ENCODE measurements at regions not wholly inside any gene's neighbourhood (a gene's known extent, or its start where the extent isn't known, plus 50 kb on each side); places are given as distances from the start of the nearest gene placed in this dataset.

DNA sequence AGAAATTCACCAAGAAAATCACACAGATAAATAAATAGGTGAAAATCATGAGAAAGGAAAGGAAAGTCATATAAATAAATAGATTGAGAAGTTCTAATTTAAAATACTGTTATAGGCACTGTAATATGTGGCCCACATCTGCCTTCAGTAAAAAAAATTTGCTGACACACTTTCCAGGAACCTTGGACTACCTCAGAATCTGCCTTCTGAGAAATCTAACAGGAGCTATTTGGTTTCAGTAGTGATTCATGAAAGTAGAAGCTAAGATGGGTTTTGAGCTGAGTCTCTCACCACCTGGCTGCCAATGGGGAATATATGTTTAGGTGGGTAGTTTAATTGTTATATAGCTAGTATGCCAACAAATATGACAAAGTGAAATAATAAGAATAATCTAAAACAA is 810.0 kb downstream of the RAB28 start (continued):
- TF ChIP-seq, protein P1, sequence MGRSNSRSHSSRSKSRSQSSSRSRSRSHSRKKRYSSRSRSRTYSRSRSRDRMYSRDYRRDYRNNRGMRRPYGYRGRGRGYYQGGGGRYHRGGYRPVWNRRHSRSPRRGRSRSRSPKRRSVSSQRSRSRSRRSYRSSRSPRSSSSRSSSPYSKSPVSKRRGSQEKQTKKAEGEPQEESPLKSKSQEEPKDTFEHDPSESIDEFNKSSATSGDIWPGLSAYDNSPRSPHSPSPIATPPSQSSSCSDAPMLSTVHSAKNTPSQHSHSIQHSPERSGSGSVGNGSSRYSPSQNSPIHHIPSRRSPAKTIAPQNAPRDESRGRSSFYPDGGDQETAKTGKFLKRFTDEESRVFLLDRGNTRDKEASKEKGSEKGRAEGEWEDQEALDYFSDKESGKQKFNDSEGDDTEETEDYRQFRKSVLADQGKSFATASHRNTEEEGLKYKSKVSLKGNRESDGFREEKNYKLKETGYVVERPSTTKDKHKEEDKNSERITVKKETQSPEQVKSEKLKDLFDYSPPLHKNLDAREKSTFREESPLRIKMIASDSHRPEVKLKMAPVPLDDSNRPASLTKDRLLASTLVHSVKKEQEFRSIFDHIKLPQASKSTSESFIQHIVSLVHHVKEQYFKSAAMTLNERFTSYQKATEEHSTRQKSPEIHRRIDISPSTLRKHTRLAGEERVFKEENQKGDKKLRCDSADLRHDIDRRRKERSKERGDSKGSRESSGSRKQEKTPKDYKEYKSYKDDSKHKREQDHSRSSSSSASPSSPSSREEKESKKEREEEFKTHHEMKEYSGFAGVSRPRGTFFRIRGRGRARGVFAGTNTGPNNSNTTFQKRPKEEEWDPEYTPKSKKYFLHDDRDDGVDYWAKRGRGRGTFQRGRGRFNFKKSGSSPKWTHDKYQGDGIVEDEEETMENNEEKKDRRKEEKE (IDR thresholded peaks at IDR 0.05) = no peak
- TF ChIP-seq, protein P2, sequence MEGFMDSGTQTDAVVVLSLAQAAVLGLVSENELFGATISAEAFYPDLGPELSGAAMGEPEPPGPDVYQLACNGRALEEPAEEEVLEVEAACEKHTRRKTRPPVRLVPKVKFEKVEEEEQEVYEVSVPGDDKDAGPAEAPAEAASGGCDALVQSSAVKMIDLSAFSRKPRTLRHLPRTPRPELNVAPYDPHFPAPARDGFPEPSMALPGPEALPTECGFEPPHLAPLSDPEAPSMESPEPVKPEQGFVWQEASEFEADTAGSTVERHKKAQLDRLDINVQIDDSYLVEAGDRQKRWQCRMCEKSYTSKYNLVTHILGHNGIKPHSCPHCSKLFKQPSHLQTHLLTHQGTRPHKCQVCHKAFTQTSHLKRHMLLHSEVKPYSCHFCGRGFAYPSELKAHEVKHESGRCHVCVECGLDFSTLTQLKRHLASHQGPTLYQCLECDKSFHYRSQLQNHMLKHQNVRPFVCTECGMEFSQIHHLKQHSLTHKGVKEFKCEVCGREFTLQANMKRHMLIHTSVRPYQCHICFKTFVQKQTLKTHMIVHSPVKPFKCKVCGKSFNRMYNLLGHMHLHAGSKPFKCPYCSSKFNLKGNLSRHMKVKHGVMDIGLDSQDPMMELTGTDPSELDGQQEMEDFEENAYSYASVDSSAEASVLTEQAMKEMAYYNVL (CRISPR knock-in tag; IDR thresholded peaks at IDR 0.05; ENCODE audit: borderline replicate concordance) = no peak
- no peak for TF ChIP-seq PHF5A (CRISPR knock-in tag; IDR thresholded peaks at IDR 0.05; ENCODE audit: low read depth, unreplicated experiment)
- TF ChIP-seq ZNF296 (CRISPR knock-in tag; conservative IDR thresholded peaks at IDR 0.05) = no peak
- TF ChIP-seq, protein P3, sequence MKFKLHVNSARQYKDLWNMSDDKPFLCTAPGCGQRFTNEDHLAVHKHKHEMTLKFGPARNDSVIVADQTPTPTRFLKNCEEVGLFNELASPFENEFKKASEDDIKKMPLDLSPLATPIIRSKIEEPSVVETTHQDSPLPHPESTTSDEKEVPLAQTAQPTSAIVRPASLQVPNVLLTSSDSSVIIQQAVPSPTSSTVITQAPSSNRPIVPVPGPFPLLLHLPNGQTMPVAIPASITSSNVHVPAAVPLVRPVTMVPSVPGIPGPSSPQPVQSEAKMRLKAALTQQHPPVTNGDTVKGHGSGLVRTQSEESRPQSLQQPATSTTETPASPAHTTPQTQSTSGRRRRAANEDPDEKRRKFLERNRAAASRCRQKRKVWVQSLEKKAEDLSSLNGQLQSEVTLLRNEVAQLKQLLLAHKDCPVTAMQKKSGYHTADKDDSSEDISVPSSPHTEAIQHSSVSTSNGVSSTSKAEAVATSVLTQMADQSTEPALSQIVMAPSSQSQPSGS (CRISPR knock-in tag; IDR thresholded peaks at IDR 0.05) = no peak
- TF ChIP-seq MAFG (CRISPR knock-in tag; IDR thresholded peaks at IDR 0.05) = no peak
- TF ChIP-seq, protein P4, sequence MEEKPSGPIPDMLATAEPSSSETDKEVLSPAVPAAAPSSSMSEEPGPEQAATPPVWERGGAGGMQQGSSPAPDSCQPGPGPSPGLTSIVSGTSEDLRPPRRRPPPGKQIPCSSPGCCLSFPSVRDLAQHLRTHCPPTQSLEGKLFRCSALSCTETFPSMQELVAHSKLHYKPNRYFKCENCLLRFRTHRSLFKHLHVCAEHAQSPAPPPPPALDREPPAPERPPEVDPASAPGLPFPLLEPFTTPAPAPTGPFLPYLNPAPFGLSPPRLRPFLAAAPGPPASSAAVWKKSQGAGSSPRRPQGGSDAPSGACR (CRISPR knock-in tag; IDR thresholded peaks at IDR 0.05) = no peak
- TF ChIP-seq, protein P5, sequence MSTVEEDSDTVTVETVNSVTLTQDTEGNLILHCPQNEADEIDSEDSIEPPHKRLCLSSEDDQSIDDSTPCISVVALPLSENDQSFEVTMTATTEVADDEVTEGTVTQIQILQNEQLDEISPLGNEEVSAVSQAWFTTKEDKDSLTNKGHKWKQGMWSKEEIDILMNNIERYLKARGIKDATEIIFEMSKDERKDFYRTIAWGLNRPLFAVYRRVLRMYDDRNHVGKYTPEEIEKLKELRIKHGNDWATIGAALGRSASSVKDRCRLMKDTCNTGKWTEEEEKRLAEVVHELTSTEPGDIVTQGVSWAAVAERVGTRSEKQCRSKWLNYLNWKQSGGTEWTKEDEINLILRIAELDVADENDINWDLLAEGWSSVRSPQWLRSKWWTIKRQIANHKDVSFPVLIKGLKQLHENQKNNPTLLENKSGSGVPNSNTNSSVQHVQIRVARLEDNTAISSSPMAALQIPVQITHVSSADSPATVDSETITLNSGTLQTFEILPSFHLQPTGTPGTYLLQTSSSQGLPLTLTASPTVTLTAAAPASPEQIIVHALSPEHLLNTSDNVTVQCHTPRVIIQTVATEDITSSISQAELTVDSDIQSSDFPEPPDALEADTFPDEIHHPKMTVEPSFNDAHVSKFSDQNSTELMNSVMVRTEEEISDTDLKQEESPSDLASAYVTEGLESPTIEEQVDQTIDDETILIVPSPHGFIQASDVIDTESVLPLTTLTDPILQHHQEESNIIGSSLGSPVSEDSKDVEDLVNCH (CRISPR knock-in tag; IDR thresholded peaks at IDR 0.05) = no peak
- no peak for TF ChIP-seq ZNF709 (CRISPR knock-in tag; IDR thresholded peaks at IDR 0.05)
- TF ChIP-seq, protein P6, sequence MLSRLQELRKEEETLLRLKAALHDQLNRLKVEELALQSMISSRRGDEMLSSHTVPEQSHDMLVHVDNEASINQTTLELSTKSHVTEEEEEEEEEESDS (CRISPR knock-in tag; IDR thresholded peaks at IDR 0.05; ENCODE audit: borderline replicate concordance) = no peak

Data from HepG2 (cell line).